Aorta (tissue), 5 donors: ENCODE measurements at regions not wholly inside any gene's neighbourhood (a gene's known extent, or its start where the extent isn't known, plus 50 kb on each side); places are given as distances from the start of the nearest gene placed in this dataset.

ENCODE experiments used
- ATAC-seq: fragments of 200-7000 bp; cut with Tn5 transposase; one replicate; pipeline ENCODE4 v1.9.1; 2022; ENCODE audit warnings: moderate library complexity; ENCODE audit not compliant: low FRiP score
- DNase-seq, 2 donors: peaks; one replicate each; pipeline ENCODE4 v3.0.0-alpha.2; 2020
- H3K27ac ChIP-seq, 2 donors: one replicate each; pipeline ENCODE4 v1.5.1; 2013; ENCODE audit warnings: low read length in 2 of 2, mild to moderate bottlenecking in 2 of 2, moderate library complexity in 2 of 2, control low read depth in 1 of 2, inconsistent platforms in 1 of 2, low read depth in 1 of 2
- H3K27me3 ChIP-seq, 2 donors: one replicate each; pipeline ENCODE4 v1.6.1; 2013; ENCODE audit warnings: control low read depth in 1 of 2, low read length in 1 of 2, mild to moderate bottlenecking in 1 of 2, moderate library complexity in 1 of 2; ENCODE audit not compliant: insufficient read depth in 2 of 2, control insufficient read depth in 1 of 2
- H3K36me3 ChIP-seq, 2 donors: one replicate each; pipeline ENCODE4 v1.6.1; 2013; ENCODE audit warnings: control low read depth in 1 of 2, low read length in 1 of 2, mild to moderate bottlenecking in 1 of 2; ENCODE audit not compliant: insufficient read depth in 2 of 2, control insufficient read depth in 1 of 2
- H3K4me1 ChIP-seq, 2 donors: one replicate each; pipeline ENCODE4 v1.6.1; 2013; ENCODE audit warnings: low read length in 2 of 2, control low read depth in 1 of 2, mild to moderate bottlenecking in 1 of 2, moderate library complexity in 1 of 2; ENCODE audit not compliant: insufficient read depth in 2 of 2, control insufficient read depth in 1 of 2
- H3K4me3 ChIP-seq, 2 donors: one replicate each; pipeline ENCODE4 v1.5.1; 2013; ENCODE audit warnings: low read length in 2 of 2, control low read depth in 1 of 2, mild to moderate bottlenecking in 1 of 2
- H3K9me3 ChIP-seq: one replicate; pipeline ENCODE4 v1.6.1; 2013; ENCODE audit warnings: mild to moderate bottlenecking, low read length; ENCODE audit not compliant: control insufficient read depth
- WGBS, 2 donors: extraction: QIAGEN DNeasy Blood & Tissue Kit; methylation state at CpG; one replicate each; pipeline ENCODE4 v1.1.7; 2013; 5-methylcytosine and 5-hydroxymethylcytosine counted together
- intact Hi-C, 2 donors: fragments of 100-400 bp; cut with DNase I; formaldehyde crosslinking; loops; one replicate each; pipeline versions ENCODE4 v1.14.2 to v1.15.0; 2022
- donor health status: healthy with polysubstance abuse.
- donor health status: Bipolar disorder and iron deficiency.
- donor health status: DM: no; HTN: no; CAD: no.
- donor health status: DM: no; HTN: no; CAD: no.
- donor health status: DM: yes; HTN: yes; CAD: no.

DNA sequence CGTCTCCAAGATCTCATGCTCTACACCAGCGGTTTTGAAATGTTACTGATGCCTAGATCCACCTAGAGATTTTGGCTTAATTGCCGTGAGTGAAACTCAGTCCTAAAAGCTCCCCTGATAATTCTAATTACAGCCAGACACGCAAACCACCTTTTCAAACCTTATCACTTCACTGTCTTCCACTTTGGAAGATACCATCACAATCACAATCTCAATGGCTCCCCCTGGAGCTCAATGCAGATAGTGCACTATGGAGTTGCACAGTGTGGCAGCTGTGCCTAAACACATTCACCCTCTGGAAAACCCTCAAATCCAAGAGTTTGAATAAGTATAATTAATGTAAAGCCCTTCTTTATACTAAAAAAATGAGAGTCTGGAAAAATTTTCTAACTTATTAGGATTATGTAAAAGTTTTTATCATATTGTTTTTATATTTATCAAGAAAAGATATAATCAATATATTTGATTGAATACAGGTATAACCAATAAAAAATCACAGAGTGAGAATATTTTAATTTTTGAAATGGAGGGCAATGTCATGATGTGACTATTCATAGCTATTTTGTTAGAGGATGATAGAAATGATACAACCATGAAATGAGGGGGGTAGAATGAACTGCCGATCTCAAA, 102.9 kb upstream of the SLC8A1 start:
- H3K9me3 ChIP-seq: no peaks in the 10 kb centered on the region
- intact Hi-C loops: loop anchor here (2.0 to 10.0 kb wide), 5 partner anchors 310 to 1230 kb away; no protein-coding TSS in a partner anchor
- WGBS, 2 donors: 79 to 86% methylated on average over 5 of the region's 5 CpGs
- H3K27me3 ChIP-seq: no peaks in the 10 kb centered on the region
- H3K36me3 ChIP-seq: no peaks in the 10 kb centered on the region
- H3K27ac ChIP-seq: no peak overlapping the region
- ATAC-seq: peak; percentile 85
- no peak overlapping the region for H3K4me3 ChIP-seq
- peak; percentile 70 to 74 for DNase-seq
- no peaks in the 10 kb centered on the region for H3K4me1 ChIP-seq

- H3K27ac ChIP-seq: no peak overlapping the region
- intact Hi-C loops: loop anchor here (5.0 to 10.0 kb wide), 3 partner anchors 311 to 1229 kb away; no protein-coding TSS in a partner anchor
- DNase-seq (no peak), ATAC-seq (no peak)
- H3K4me1 ChIP-seq: no peaks in the 10 kb centered on the region
- 39 to 48% methylated on average over 2 of the region's 2 CpGs for WGBS, 2 donors
- H3K9me3 ChIP-seq: no peaks in the 10 kb centered on the region
- H3K27me3 ChIP-seq: no peaks in the 10 kb centered on the region
- H3K36me3 ChIP-seq: no peaks in the 10 kb centered on the region
- H3K4me3 ChIP-seq: no peak overlapping the region
Observed at GRCh38 chr2:40556293-40556692, 104.4 kb upstream of the SLC8A1 start.

DNA sequence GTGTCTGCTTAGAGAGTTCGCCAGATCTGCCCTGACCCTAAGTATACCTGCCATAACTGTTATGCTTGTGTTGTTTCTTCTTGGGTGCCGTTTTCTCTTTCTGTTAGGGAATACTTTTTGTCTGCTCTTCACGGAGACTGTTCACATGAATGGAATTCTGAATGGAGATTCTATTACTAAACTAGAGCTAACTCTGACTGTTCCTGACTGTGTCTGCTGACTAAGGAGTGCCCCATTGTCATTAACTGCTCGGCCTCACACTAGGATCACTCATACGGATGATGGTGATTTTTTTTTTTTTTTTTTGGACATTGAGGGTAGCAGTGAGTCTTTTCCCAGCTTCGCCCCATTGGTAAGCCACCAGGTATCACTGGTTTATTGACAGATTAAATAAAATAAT, 104.8 kb upstream of the SLC8A1 start:
- H3K4me1 ChIP-seq: no peaks in the 10 kb centered on the region
- H3K36me3 ChIP-seq: no peaks in the 10 kb centered on the region
- DNase-seq: no peak
- ATAC-seq: no peak
- H3K9me3 ChIP-seq: no peaks in the 10 kb centered on the region
- H3K27me3 ChIP-seq: no peaks in the 10 kb centered on the region
- H3K4me3 ChIP-seq: no peak overlapping the region
- WGBS, 2 donors: 93 to 94% methylated on average over 6 of the region's 6 CpGs
- intact Hi-C loops: loop anchor here (5.0 to 10.0 kb wide), 3 partner anchors 312 to 1228 kb away; no protein-coding TSS in a partner anchor
- no peak overlapping the region for H3K27ac ChIP-seq

- ATAC-seq (no peak), DNase-seq (no peak)
- H3K4me1 ChIP-seq: no peaks in the 10 kb centered on the region
- H3K9me3 ChIP-seq: no peaks in the 10 kb centered on the region
- H3K27ac ChIP-seq: no peak overlapping the region
- no peak overlapping the region for H3K4me3 ChIP-seq
- no peaks in the 10 kb centered on the region for H3K27me3 ChIP-seq
- no peaks in the 10 kb centered on the region for H3K36me3 ChIP-seq
- WGBS, 2 donors: 89 to 91% methylated on average over 6 of the region's 6 CpGs
- intact Hi-C loops: loop anchor here (5.0 to 10.0 kb wide), 3 partner anchors 314 to 1226 kb away; no protein-coding TSS in a partner anchor
Observed at GRCh38 chr2:40558761-40559160, 106.9 kb upstream of the SLC8A1 start.

DNA sequence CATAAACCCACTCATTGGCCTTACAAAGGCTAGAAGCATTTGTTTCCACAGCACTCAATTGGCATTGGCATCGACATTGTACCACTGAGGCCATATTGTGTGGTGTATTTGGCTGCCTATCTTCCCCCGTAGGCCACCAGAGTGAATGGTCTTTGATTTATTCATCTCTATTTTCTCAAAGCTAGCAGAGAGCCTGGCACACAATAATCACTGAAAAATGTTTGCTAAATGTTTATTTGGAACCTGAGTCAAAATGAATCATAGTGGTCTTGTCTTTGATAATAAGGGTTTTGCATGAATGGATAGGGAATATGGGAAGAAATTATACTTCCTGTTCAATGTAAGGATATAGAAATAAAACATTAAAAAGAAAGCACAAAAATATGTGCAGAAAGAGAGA, 107.3 kb upstream of the SLC8A1 start:
- Histone ChIP-seq H3K27me3 (no peaks in the 10 kb centered on the region), H3K36me3 (no peaks in the 10 kb centered on the region), H3K9me3 (no peaks in the 10 kb centered on the region), H3K4me1 (no peaks in the 10 kb centered on the region), H3K4me3 (no peak overlapping the region), H3K27ac (no peak overlapping the region)
- intact Hi-C loops: loop anchor here (5.0 to 10.0 kb wide), 3 partner anchors 314 to 1226 kb away; no protein-coding TSS in a partner anchor
- ATAC-seq (no peak), DNase-seq (no peak)
- WGBS, 2 donors: 81 to 87% methylated on average over 2 of the region's 2 CpGs

DNA sequence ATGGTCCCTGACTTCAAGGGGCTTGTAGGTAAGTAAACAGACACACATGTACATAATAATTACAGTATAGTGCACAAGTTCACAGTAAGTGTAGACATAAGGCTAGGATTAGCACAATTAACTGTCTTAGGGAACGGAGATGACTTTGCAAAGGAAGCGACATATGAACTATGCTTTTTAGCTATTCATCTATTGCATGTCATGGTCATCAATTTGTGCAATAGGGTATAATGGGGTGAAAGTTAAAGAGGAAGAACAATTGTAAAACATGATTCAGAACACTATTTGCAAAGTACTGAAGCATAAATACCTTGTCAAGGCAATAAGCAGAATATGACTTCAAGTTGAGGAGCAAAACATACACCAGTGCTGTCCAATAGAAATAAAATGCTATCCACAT, 112.3 kb upstream of the SLC8A1 start:
- ATAC-seq: no peak

GRCh38 chr2:40579247-40579646, 127.4 kb upstream of the SLC8A1 start:
- no peaks in the 10 kb centered on the region for H3K27me3 ChIP-seq
- no peak for ATAC-seq

More for the DNA sequence above, 112.3 kb upstream of the SLC8A1 start:
- Histone ChIP-seq H3K4me1 (no peaks in the 10 kb centered on the region), H3K36me3 (no peaks in the 10 kb centered on the region), H3K4me3 (no peak overlapping the region), H3K9me3 (no peaks in the 10 kb centered on the region), H3K27me3 (no peaks in the 10 kb centered on the region), H3K27ac (no peak overlapping the region)
- intact Hi-C loops: no loop called here
- WGBS, 2 donors: 46 to 48% methylated on average over 2 of the region's 2 CpGs
- no peak for DNase-seq

DNA sequence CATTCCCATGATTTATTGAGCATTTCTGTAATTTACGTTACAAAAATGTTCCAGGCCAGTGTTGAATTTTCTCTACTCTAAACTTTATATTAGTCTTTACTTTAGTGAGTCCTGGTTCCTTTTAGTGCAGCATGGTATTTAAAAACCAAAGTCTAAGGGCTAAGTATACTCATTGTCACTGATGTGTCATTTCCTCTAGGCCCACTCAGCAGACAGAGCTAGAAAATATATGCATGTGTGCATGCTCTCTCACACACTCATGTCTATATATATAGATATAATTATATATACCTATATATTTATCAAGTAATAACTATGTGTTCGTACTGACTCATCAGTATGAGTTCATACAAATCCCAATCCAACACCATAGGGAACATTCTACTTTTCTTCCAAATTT, 132.5 kb upstream of the SLC8A1 start:
- WGBS, 2 donors: 84 to 89% methylated on average over 2 of the region's 2 CpGs
- ATAC-seq (no peak), DNase-seq (no peak)
- H3K4me3 ChIP-seq: no peak overlapping the region
- intact Hi-C loops: no loop called here
- H3K36me3 ChIP-seq: no peaks in the 10 kb centered on the region
- H3K4me1 ChIP-seq: no peaks in the 10 kb centered on the region
- no peaks in the 10 kb centered on the region for H3K9me3 ChIP-seq
- H3K27ac ChIP-seq: no peak overlapping the region
- no peaks in the 10 kb centered on the region for H3K27me3 ChIP-seq

More at GRCh38 chr2:40579247-40579646, 127.4 kb upstream of the SLC8A1 start:
- intact Hi-C loops: no loop called here
- DNase-seq: no peak
- Histone ChIP-seq H3K4me1 (peaks cover 0 to 3% of the 10 kb centered on the region in 2 donors), H3K27ac (no peak overlapping the region), H3K4me3 (no peak overlapping the region), H3K9me3 (no peaks in the 10 kb centered on the region), H3K36me3 (no peaks in the 10 kb centered on the region)
- WGBS, 2 donors: 59 to 67% methylated on average over 1 of the region's 1 CpG

- Histone ChIP-seq H3K27ac (no peak overlapping the region), H3K27me3 (peaks cover 0 to 2% of the 10 kb centered on the region in 2 donors), H3K4me3 (no peak overlapping the region), H3K36me3 (no peaks in the 10 kb centered on the region), H3K4me1 (no peaks in the 10 kb centered on the region), H3K9me3 (no peaks in the 10 kb centered on the region)
- WGBS, 2 donors: 34 to 41% methylated on average over 3 of the region's 3 CpGs
- ATAC-seq: no peak
- intact Hi-C loops: no loop called here
- no peak for DNase-seq
Observed at GRCh38 chr2:40591774-40592173, 139.9 kb upstream of the SLC8A1 start.
